Kidney capillary endothelial cell (primary cell): ENCODE measurements at regions not wholly inside any gene's neighbourhood (a gene's known extent, or its start where the extent isn't known, plus 50 kb on each side); places are given as distances from the start of the nearest gene placed in this dataset.
"Not testable (repeated sequence)": the region's sequence is repeated elsewhere in the genome, so short reads cannot be mapped to it uniquely, and the experiment has no call there.

ENCODE experiments used
- DNase-seq: peaks from one replicate; pipeline ENCODE4 v3.0.0-alpha.2; 2018; ENCODE audit warnings: low spot score

- DNase-seq = no peak
Measured at GRCh38 chr16:59864981-59865666, 1131.0 kb upstream of the GOT2 start.

GRCh38 chr16:59859676-59860402, 1125.7 kb upstream of the GOT2 start:
- no peak for DNase-seq

GRCh38 chr16:59854846-59855439, 1120.8 kb upstream of the GOT2 start:
- DNase-seq = no peak

- DNase-seq = no peak
Measured at GRCh38 chr16:59849716-59850115, 1115.6 kb upstream of the GOT2 start.

- DNase-seq = no peak
Measured at GRCh38 chr16:59848296-59848695, 1114.2 kb upstream of the GOT2 start.

GRCh38 chr16:59840169-59840568, 1106.1 kb upstream of the GOT2 start:
- DNase-seq = no peak

- no peak for DNase-seq
Measured at GRCh38 chr16:59826767-59827166, 1092.7 kb upstream of the GOT2 start.

GRCh38 chr16:59809488-59809887, 1075.4 kb upstream of the GOT2 start:
- not testable (repeated sequence) for DNase-seq

- DNase-seq = no peak
Measured at GRCh38 chr16:59783191-59783590, 1049.1 kb upstream of the GOT2 start.

- DNase-seq = no peak
Measured at GRCh38 chr16:59773330-59773729, 1039.2 kb upstream of the GOT2 start.

GRCh38 chr16:59759296-59759695, 1025.2 kb upstream of the GOT2 start:
- DNase-seq = no peak

GRCh38 chr16:59758848-59759247, 1024.7 kb upstream of the GOT2 start:
- DNase-seq = no peak

GRCh38 chr16:59754854-59755253, 1020.7 kb upstream of the GOT2 start:
- DNase-seq = no peak

GRCh38 chr16:59749662-59750336, 1015.7 kb upstream of the GOT2 start:
- no peak for DNase-seq

GRCh38 chr16:59748531-59748930, 1014.4 kb upstream of the GOT2 start:
- no peak for DNase-seq

- no peak for DNase-seq
Measured at GRCh38 chr16:59743504-59743903, 1009.4 kb upstream of the GOT2 start.

GRCh38 chr16:59740858-59741257, 1006.7 kb upstream of the GOT2 start:
- no peak for DNase-seq

GRCh38 chr16:59737274-59737673, 1003.2 kb upstream of the GOT2 start:
- no peak for DNase-seq

- DNase-seq = no peak
Measured at GRCh38 chr16:59733321-59733720, 999.2 kb upstream of the GOT2 start.

- DNase-seq = no peak
Measured at GRCh38 chr16:59729613-59730012, 995.5 kb upstream of the GOT2 start.

GRCh38 chr16:59719121-59719520, 985.0 kb upstream of the GOT2 start:
- DNase-seq = no peak

GRCh38 chr16:59707436-59708226, 973.5 kb upstream of the GOT2 start:
- no peak for DNase-seq
